Sigmoid colon (tissue), 6 donors: ENCODE measurements at regions not wholly inside any gene's neighbourhood (a gene's known extent, or its start where the extent isn't known, plus 50 kb on each side); places are given as distances from the start of the nearest gene placed in this dataset.

Source experiments
- DNase-seq: peaks from one replicate; pipeline ENCODE4 v3.0.0-alpha.2; 2019
- H3K27ac ChIP-seq, 4 donors: fragments of 200-600 bp; sonication (generic); one replicate each; pipeline ENCODE4 v1.5.1; 2016 to 2019; ENCODE audit warnings: mild to moderate bottlenecking in 1 of 4
- H3K27me3 ChIP-seq, 3 donors: fragments of 200-600 bp; sonication (generic); one replicate each; pipeline ENCODE4 v1.5.1; 2019; ENCODE audit warnings: mild to moderate bottlenecking in 1 of 3
- H3K36me3 ChIP-seq, 4 donors: fragments of 200-600 bp; sonication (generic); one replicate each; pipeline ENCODE4 v1.5.1; 2016 to 2019
- H3K4me1 ChIP-seq, 4 donors: fragments of 200-600 bp; sonication (generic); one replicate each; pipeline ENCODE4 v1.5.1; 2017 to 2019
- H3K4me3 ChIP-seq, 4 donors: fragments of 200-600 bp; sonication (generic); one replicate each; pipeline ENCODE4 v1.5.1; 2017 to 2019; ENCODE audit warnings: mild to moderate bottlenecking in 2 of 4, moderate library complexity in 1 of 4
- H3K9me3 ChIP-seq, 4 donors: fragments of 200-600 bp in 3 of 4; sonication (generic) in 3 of 4; one replicate each; pipeline versions ENCODE4 v1.5.1 to v1.6.1; 2013 to 2019
- EP300 ChIP-seq, 4 donors: sonication (generic); formaldehyde crosslinking; IDR thresholded peaks; one replicate each; pipeline ENCODE4 v1.6.1; 2017; ENCODE audit warnings: antibody characterized with exemption in 4 of 4
- POLR2A ChIP-seq, 2 donors: fragments of 450-650 bp; IDR thresholded peaks; one replicate each; pipeline ENCODE4 v1.6.1; 2016; ENCODE audit warnings: antibody characterized with exemption in 2 of 2, mild to moderate bottlenecking in 2 of 2, moderate library complexity in 2 of 2
- POLR2AphosphoS5 ChIP-seq, 4 donors: sonication (generic); formaldehyde crosslinking; IDR thresholded peaks; one replicate each; pipeline ENCODE4 v1.6.1; 2017; ENCODE audit warnings: antibody characterized with exemption in 4 of 4
- WGBS, 2 donors: extraction: QIAGEN DNeasy Blood & Tissue Kit; methylation state at CpG; one replicate each; pipeline ENCODE4 v1.1.7; 2013; 5-methylcytosine and 5-hydroxymethylcytosine counted together
- intact Hi-C: fragments of 100-400 bp; cut with DNase I; formaldehyde crosslinking; loops from one replicate; pipeline ENCODE4 v1.15.1; 2023
- TF ChIP-seq, protein P1 (sequence below), 4 experiments: fragments of 450-650 bp in 3 of 4; fragments of 200-600 bp in 1 of 4; IDR thresholded peaks; one replicate each; pipeline ENCODE4 v1.5.1; 2016 to 2019; ENCODE audit warnings: antibody characterized with exemption in 4 of 4, mild to moderate bottlenecking in 3 of 4, moderate library complexity in 2 of 4
- donor health status: healthy with polysubstance abuse.
- donor health status: healthy.

DNA sequence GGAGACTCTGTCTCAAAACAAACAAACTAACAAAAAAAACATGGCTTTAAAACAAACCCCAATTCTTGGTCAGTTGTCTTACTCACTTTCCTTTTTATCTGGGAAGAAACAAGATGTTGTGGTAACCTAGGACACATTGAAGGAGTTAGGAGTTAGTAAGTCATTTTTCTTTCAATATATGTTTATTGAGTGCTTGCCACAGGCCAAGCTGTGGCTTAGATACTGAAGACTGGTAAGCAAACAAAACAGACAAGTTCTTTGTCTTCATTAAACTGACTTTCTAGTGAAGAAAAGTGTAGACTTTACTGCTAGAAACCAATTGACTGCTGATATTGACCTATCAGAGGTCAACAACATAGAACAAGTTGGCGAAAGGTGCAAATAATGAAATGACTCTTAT lies 1228.3 kb upstream of the FAM98A start:
- H3K4me1 ChIP-seq, result no peaks in the 10 kb centered on the region
- peaks cover 0 to 8% (median 0%) of the 10 kb centered on the region in 4 donors for H3K9me3 ChIP-seq
- no peaks in the 10 kb centered on the region for H3K36me3 ChIP-seq
- no peak overlapping the region for H3K4me3 ChIP-seq
- no peaks in the 10 kb centered on the region for H3K27me3 ChIP-seq
- TF ChIP-seq POLR2A (IDR thresholded peaks at IDR 0.05), result no peak
- TF ChIP-seq, protein P1, sequence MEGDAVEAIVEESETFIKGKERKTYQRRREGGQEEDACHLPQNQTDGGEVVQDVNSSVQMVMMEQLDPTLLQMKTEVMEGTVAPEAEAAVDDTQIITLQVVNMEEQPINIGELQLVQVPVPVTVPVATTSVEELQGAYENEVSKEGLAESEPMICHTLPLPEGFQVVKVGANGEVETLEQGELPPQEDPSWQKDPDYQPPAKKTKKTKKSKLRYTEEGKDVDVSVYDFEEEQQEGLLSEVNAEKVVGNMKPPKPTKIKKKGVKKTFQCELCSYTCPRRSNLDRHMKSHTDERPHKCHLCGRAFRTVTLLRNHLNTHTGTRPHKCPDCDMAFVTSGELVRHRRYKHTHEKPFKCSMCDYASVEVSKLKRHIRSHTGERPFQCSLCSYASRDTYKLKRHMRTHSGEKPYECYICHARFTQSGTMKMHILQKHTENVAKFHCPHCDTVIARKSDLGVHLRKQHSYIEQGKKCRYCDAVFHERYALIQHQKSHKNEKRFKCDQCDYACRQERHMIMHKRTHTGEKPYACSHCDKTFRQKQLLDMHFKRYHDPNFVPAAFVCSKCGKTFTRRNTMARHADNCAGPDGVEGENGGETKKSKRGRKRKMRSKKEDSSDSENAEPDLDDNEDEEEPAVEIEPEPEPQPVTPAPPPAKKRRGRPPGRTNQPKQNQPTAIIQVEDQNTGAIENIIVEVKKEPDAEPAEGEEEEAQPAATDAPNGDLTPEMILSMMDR (IDR thresholded peaks at IDR 0.05), result no peak
- no peak for TF ChIP-seq POLR2AphosphoS5 (IDR thresholded peaks at IDR 0.05)
- no peak for TF ChIP-seq EP300 (IDR thresholded peaks at IDR 0.05)
- no peak overlapping the region for H3K27ac ChIP-seq
- 88 to 91% methylated on average over 1 of the region's 1 CpG for WGBS, 2 donors
- intact Hi-C loops, result no loop called here
- no peak for DNase-seq

DNA sequence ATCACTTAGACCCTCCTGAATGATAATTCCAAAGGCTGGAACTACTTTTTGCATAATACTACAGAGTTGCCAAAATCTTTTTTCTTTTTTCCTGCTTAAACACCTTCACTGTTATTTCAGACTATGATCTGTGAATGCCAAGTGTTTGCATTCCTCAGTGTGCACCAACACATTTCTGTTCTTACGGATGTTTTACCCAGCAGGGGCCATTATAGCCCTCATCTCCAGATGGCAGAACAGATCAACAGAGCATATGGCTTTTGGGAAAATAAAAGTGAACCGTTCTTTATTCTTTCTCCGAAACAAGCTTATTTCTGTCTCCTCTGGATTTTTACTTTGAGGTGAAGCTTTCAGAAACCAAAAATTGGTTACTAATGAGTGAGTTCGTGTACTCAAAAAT lies 1226.6 kb upstream of the FAM98A start:
- H3K27me3 ChIP-seq, result no peaks in the 10 kb centered on the region
- intact Hi-C loops, result no loop called here
- H3K36me3 ChIP-seq, result no peaks in the 10 kb centered on the region
- no peaks in the 10 kb centered on the region for H3K4me1 ChIP-seq
- no peak for DNase-seq
- 84 to 88% methylated on average over 4 of the region's 4 CpGs for WGBS, 2 donors
- peaks cover 0 to 8% (median 0%) of the 10 kb centered on the region in 4 donors for H3K9me3 ChIP-seq
- H3K27ac ChIP-seq, result no peak overlapping the region
- TF ChIP-seq EP300 (IDR thresholded peaks at IDR 0.05), result no peak
- TF ChIP-seq POLR2A (IDR thresholded peaks at IDR 0.05), result no peak
- no peak for TF ChIP-seq POLR2AphosphoS5 (IDR thresholded peaks at IDR 0.05)
- TF ChIP-seq, protein P1 (IDR thresholded peaks at IDR 0.05), result no peak
- no peak overlapping the region for H3K4me3 ChIP-seq

DNA sequence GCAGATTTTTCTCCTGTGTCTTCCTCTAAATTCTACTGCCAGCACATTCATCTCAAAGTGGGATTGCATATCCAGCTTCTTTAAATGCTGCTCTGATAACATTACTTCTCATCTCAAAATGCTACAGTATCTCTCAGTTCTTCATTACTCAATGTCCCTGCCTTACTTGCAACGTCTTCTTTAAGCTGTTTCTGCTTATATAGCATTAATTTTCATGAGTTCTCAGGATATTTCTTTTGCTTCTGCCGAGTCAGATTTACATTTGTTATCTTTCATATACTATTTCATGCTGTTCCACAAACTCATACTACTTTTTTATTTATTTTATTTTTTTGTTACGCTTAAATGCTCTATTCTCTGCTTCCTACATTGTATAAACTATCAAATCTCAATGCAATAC lies 1223.5 kb upstream of the FAM98A start:
- 69 to 81% methylated on average over 3 of the region's 3 CpGs for WGBS, 2 donors
- TF ChIP-seq, protein P1 (IDR thresholded peaks at IDR 0.05), result no peak
- TF ChIP-seq POLR2AphosphoS5 (IDR thresholded peaks at IDR 0.05) (no peak), POLR2A (IDR thresholded peaks at IDR 0.05) (no peak), EP300 (IDR thresholded peaks at IDR 0.05) (no peak)
- no peak overlapping the region for H3K4me3 ChIP-seq
- no peaks in the 10 kb centered on the region for H3K36me3 ChIP-seq
- no peaks in the 10 kb centered on the region for H3K9me3 ChIP-seq
- intact Hi-C loops, result no loop called here
- H3K27me3 ChIP-seq, result no peaks in the 10 kb centered on the region
- DNase-seq, result no peak
- H3K27ac ChIP-seq, result no peak overlapping the region
- no peaks in the 10 kb centered on the region for H3K4me1 ChIP-seq

DNA sequence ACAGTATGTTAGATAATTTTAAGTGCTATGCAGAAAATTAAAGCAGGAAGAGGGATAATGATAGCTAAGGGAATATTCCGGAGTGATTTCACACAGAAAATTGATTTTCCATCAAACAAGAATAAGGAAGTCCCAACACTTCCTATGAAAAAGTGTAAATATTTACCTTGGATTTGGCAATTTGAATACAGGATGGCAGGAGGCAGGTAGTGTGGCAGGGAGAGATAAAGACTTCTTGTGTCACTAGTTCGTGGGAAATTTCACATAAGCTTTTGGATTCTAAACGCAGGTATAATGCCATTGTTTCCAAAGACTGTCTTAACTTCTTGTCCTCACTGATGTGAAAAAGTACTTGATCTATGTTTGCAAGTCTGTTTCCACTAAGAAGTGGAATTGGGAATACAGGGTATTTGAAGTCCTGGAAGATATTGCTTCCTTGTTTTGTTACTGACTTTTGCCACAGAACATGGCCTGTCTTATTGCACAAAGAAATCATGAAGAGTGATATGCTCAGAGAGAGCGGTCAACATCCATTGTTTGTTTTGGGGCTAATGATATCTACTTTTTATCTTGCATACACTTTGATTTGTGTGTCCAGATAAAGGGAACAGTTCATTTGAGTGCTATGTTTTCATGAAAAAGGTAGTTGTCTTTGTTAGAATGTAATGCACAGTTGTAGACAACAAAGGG lies 1216.1 kb upstream of the FAM98A start:
- Histone ChIP-seq H3K4me1 (no peaks in the 10 kb centered on the region), H3K27ac (no peak overlapping the region), H3K27me3 (no peaks in the 10 kb centered on the region), H3K36me3 (no peaks in the 10 kb centered on the region), H3K9me3 (no peaks in the 10 kb centered on the region), H3K4me3 (no peak overlapping the region)
- WGBS, 2 donors, result 17 to 68% methylated on average over 4 of the region's 4 CpGs
- no peak for TF ChIP-seq POLR2AphosphoS5 (IDR thresholded peaks at IDR 0.05)
- TF ChIP-seq, protein P1 (IDR thresholded peaks at IDR 0.05), result no peak
- TF ChIP-seq POLR2A (IDR thresholded peaks at IDR 0.05), result no peak
- TF ChIP-seq EP300 (IDR thresholded peaks at IDR 0.05), result no peak
- DNase-seq, result no peak
- intact Hi-C loops, result no loop called here

DNA sequence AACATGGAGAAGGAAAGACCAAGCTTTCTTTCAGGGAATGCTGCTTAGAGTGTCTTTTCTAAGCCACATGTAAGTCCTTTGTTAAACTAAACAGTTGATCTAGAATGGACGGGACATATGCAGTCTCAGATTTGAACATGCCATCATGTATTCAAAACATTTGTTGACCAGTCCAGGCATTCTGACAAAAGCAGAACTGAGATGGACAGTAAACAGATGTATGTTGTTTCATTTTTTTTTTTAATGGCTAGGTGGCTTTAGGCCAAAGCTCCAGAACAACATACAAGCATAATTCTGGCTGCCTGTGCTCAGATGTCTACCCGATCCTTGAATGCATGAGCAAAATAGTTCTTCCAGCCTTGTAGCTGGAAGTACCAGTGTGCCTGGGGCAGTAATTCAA lies 1211.4 kb upstream of the FAM98A start:
- intact Hi-C loops, result no loop called here
- no peak overlapping the region for H3K27ac ChIP-seq
- no peak for DNase-seq
- no peaks in the 10 kb centered on the region for H3K4me1 ChIP-seq
- H3K27me3 ChIP-seq, result no peaks in the 10 kb centered on the region
- no peak overlapping the region for H3K4me3 ChIP-seq
- H3K36me3 ChIP-seq, result no peaks in the 10 kb centered on the region
- WGBS, 2 donors, result 80% methylated on average over 2 of the region's 2 CpGs
- no peaks in the 10 kb centered on the region for H3K9me3 ChIP-seq
- no peak for TF ChIP-seq EP300 (IDR thresholded peaks at IDR 0.05)
- TF ChIP-seq POLR2A (IDR thresholded peaks at IDR 0.05), result no peak
- no peak for TF ChIP-seq POLR2AphosphoS5 (IDR thresholded peaks at IDR 0.05)
- TF ChIP-seq, protein P1 (IDR thresholded peaks at IDR 0.05), result no peak
